ENCODE measurements at regions not wholly inside any gene's neighbourhood (a gene's known extent, or its start where the extent isn't known, plus 50 kb on each side); places are given as distances from the start of the nearest gene placed in this dataset.

DNA sequence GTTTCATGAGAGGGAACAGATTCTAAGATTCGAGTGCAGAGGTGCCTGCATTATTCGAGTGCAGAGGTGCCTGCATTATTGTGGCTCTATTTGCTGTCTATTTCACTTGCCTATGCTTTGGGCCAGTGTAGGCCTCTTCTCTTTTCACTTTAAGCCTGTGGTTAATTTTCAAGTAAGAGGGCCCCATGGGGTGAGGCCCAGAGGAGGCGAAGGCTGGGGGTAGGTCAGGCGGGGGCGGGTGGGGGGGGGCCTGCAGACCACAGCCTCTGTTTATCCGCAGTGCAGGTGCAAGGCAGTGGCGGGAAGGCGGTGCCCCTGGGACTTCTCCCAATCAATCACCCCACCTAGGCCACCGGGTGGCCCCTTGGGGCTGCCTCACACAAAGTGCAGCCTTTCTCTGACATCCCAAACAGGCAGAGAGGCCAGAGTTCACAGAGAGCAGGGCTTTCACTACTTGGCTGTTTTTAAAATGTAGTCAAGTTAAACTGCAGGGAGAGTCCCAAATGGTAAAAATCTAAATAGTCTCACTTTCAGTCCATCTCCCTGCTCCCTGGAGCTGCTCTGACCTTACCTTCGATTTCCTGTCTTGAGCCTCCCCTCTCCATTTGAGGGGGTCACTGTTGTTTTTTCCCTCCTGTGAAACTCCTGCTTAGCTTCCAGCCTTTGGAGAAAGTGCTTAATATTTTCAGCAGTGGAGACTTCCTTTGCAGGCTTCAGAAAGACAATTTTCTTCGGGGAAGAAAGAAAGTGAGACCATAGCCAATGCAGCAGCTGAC is 249.0 kb downstream of the DLEU7 start:
- TF ChIP-seq EZH2 (IDR thresholded peaks at IDR 0.05; ENCODE audit: low read length, missing control alignments) (no peak), CTCF (conservative IDR thresholded peaks at IDR 0.05 in 1 of 2, IDR thresholded peaks at IDR 0.05 in 1 of 2; ENCODE audit: low read depth in 1 of 2, low read length in 2 of 2) (no peak)

Data from fibroblast of lung (primary cell).